T-helper 2 cell treated with Interferon-gamma antibody and Interleukin-4, amounts not matched to agents 100 ng/mL and 5 ng/mL, for 36 hours (primary cell): ENCODE measurements at regions not wholly inside any gene's neighbourhood (a gene's known extent, or its start where the extent isn't known, plus 50 kb on each side); places are given as distances from the start of the nearest gene placed in this dataset.

Source experiments
- intact Hi-C: fragments of 100-400 bp; cut with micrococcal nuclease; formaldehyde crosslinking; loops from one replicate; pipeline ENCODE4 v1.15.1; 2023

DNA sequence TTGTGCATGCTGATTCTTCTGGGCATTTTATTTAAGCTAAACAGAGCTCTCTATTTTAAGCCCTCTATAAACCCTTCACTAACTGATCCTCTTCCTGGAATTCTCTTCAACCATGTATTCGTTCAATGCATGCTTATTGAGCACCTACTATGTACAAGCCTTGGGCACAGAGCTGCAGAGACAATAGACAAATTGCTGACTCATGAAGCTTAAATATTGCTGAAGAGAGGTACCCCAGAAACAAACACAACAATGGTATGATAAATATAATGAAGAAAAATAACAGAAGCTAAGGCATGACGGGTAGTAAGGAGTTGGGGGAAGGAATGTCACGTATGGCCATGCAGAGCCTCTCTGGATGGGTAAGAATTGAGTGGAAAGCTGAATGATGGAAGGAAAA, 222.2 kb downstream of the PPARGC1A start:
- intact Hi-C loops, result no loop called here

DNA sequence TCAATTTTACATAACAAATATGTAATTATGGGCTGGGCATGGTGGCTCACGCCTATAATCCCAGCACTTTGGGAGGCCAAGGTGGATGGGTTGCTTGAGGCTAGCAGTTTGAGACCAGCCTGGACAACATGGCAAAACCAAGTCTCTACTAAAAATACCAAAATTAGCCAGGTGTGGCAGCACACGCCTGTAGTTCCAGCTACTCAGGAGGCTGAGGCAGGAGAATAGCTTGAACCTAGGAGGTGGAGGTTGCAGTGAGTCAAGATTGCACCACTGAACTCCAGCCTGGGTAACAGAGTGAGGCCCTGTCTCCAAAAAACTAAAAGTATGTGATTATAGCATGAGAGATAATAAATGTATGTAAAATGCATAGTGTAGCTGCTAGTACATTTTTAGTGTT, 229.0 kb downstream of the PPARGC1A start:
- intact Hi-C loops, result no loop called here

DNA sequence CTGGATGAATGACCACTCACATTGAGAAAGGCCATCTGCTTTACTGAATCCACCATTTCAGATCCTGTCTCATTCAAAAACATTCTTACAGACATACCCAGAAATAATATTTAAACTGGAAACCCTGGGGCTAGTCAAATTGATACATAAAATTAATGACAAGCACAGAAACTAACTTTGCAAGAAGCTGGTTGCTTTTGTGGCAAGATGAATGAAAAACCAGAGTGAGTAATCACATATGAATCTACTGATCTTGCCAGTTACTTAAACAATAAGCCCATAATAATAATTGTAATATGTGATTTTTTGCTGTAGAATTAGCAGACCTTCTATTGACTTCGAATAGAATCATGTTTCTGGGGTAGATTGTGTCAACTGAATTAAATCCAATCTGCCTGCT, 235.1 kb downstream of the PPARGC1A start:
- intact Hi-C loops, result no loop called here

DNA sequence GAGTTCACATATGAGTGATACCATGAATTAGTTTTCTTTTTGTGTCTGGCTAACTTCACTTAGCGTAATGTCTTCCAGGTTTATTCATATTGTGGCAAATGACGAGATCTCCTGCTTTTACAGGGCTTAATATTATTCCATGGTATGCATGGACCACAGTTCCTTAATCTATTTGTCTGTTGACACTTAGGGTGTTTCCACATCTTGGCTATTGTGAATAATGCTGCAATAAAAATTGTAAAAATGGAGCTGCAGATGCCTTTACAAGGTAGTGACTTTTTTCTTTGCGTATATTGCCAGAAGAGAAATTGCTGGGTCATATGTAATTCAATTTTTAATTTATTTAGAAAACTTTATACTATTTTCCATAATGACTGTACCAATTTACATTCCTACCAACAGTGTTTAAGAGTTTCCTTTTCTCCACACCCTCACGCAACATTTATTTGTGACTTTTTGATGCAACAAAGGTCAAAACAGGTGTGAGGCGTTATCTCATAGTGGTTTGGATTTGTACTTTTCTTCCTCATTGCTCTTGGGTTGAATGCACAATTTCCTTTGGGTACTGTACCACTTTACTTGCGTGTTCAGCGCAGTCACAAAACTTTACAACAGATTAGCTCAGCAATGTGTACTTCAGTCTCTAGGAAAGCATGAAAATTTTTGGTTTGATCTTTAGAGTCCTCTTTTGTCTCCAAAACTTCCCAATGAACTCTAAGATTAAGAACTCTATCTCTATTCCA, 240.8 kb downstream of the PPARGC1A start:
- intact Hi-C loops, result no loop called here

DNA sequence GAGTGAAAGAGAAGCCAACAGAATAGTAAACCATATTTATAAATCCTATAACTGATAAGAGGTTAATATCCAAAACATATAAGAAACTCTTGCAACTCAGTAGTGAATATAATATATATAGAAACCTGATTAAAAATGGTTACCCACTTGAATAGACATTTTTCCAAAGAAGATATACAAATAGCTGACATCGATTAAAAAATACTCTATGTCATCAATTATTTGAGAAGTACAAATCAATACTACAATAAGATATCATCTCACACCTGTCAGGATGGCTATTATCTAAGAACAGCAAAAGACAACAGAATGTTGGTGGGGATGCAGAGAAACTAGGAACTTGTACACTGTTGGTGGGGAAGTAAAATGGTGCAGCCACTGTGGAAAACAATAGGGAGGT, 254.4 kb downstream of the PPARGC1A start:
- intact Hi-C loops, result no loop called here

DNA sequence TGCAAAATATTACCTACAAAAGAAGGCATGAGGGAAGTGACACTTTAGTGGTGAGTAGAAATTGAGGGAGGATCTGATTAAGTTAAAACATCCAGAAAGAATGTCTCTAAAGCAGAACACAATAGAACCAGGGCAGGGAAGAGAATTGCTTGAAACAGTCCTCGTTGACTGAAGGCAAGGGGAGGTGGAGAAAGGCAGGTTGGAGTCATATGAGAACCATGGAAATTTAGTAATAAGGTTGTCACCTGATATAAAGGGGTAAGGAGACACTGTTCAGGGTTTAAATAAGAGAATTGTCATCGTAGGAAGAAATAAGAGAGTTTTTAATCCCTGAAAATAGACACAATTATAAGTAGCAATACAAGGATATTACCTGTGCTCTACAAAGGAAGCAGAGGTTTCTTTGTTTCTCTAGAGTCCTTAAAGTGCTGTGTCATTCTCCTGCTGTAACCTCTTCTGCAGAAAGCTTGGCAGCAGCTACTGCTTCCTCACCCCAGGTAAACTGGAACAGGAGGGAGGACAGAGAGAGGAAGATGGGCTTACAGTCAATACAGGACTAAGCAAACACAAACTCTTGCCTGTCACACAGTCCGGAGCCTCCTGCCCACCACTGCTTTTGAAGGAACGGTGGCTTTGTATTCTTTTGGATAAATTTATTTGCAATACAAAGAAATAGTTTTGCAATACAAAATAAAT, 258.4 kb downstream of the PPARGC1A start:
- intact Hi-C loops, result no loop called here

DNA sequence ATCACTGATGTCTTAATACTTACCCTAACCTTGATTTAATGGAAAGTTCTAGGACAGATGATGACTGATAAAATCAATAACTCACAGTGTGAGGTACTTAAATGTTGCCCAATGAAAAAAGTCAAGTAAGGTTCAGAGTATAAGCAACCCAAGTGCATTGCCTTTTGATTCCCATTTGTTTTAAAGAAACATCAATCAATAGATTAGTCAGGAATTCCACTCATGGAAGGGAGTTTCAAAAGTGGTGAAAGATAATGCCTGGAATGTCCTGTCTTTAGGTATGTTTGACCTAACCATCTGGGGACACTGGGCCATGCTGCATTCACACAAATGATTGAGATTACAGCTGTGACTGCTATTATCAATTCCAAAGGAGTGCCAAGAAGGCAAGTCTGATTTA, 259.7 kb downstream of the PPARGC1A start:
- intact Hi-C loops, result no loop called here

DNA sequence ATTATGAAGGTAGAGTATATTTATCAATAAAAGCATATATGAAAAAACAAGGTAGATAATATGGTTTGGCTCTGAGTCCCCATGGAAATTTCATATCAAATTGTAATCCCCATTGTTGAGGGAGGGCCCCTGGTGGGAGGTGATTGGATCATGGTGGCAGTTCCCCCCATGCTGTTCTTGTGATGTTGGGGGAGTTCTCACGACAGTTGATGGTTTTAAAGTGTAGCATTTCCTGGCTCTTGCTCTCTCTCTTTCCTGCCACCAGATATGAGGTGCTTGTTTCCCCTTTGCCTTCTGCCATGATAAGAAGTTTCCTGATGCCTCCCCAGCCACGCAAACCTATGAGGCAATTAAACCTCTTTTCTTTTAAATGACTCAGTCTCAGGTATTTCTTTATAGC, 260.4 kb downstream of the PPARGC1A start:
- intact Hi-C loops, result no loop called here

DNA sequence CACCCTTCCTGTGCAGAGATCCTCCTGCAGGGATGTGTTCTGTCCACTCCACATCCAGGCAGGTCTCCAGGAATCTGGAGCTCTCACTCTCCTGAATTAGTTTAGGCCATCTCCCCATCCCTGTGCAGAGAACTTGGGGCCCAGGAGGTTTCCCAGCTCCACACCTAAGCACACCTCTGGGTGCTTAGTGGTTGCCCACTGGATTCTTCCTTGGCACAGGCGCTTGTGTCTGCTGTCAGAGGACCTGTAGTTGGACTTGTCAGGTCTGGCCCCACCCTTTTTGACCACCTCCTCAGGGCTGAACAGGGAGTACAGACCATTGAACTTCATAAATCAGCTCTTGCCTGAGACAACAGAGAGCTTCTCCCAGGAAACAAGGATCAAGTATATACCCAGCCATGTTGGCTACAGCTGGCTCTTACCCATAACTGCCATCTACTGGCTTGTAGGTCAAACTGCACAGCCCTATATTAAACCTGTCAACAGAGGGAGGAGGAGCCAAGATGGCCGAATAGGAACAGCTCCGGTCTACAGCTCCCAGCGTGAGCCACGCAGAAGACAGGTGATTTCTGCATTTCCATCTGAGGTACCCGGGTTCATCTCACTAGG, 275.5 kb downstream of the PPARGC1A start:
- intact Hi-C loops, result loop anchor here (5.0 kb wide), 1 partner anchor 477 kb away; no protein-coding TSS in a partner anchor

- intact Hi-C loops, result loop anchor here (5.0 kb wide), 1 partner anchor 476 kb away; no protein-coding TSS in a partner anchor
Measured at GRCh38 chr4:23613782-23614181, 276.1 kb downstream of the PPARGC1A start.

- intact Hi-C loops, result no loop called here
Measured at GRCh38 chr4:23602720-23603119, 287.1 kb downstream of the PPARGC1A start.

DNA sequence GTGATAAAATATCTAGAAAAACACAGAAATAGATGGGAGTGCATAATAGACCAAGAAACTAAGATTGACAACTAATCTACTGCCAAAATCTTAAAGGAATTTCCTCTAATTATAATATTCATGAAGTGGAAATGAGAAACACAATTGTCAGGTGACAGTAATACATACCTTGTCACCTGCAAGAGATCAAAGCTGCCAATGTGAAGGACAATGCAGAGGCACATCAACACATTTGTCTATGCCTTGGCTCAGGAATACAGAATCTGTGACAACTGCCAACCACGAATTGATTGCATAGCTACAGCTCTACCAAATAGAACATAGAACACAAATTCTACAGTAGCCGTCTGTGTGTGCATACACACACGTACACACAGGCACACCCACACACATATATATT, 295.7 kb downstream of the PPARGC1A start:
- intact Hi-C loops, result no loop called here

DNA sequence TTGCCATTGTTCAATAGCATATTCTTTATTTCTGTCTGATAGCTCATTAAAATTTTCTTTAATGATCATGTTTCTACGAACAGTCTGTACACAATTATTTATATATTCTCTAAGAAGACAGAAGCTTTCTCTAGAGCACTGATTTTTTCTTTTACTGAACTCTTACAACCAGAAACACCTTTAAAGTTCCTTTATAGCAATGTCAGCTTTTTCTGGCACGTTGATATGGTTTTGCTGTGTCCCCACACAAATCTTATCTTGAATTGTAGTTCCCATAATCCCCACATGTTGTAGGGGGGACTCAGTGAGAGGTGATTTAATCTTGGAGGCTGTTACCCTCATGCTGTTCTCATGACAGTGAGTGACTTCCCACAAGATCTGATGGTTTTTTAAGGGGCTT, 299.4 kb downstream of the PPARGC1A start:
- intact Hi-C loops, result no loop called here

DNA sequence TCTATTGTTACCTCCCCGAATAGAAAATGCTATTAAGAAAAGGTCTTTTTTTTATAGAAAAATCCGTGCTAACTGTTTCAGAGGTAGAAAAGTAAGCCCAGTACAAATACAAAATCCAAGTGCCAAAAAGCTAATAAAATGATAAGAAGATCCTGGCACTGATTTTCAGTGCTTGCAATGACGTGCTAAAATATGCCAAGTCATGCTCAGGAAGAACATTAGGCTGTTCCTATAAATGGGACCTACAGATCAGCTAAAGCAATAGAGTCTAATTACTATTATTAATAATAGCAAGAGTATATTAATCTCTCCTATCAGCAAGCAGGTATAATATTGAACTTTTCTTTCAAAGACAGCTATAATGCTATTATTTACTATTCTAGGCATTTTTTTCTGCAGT, 305.8 kb downstream of the PPARGC1A start:
- intact Hi-C loops, result no loop called here

DNA sequence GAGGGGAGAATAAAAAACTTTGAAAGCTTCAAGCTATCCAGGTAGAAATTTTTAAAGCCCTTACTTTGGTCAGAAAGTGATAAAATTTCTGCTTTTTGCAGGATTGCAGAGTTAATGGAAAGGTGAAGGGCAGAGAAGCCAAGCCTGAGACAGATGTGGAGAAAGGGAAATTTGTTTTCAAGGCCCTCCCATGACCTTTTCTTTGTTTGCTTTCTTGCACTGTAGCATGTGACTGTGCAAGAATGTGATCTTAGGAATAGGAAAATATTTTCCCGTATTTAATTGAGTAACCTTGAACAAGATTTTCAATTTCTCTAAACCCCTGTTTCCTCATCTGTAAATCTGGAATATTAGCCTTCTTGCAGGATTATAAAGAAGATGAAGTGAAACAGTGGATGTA, 307.2 kb downstream of the PPARGC1A start:
- intact Hi-C loops, result no loop called here

DNA sequence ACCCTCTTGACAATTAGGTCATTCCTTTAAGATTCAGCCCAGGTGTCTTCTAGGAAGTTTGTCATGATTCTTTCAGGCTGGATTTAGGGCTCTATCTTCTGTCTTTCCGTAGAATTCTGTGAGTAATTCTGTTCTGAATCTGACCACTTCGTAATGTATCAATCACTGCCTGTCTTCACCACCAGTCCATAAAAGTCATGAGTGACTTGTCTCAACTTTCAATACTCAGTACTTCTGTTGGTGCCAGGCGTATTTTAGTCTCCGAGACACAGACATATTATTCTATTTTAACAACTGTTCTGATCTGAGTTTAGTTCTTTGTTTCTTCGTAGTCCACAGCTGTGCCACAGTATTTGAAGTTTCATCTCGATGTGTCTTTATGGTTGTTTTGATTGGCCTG, 310.7 kb downstream of the PPARGC1A start:
- intact Hi-C loops, result no loop called here

- intact Hi-C loops, result no loop called here
Measured at GRCh38 chr4:23577398-23577797, 312.4 kb downstream of the PPARGC1A start.

DNA sequence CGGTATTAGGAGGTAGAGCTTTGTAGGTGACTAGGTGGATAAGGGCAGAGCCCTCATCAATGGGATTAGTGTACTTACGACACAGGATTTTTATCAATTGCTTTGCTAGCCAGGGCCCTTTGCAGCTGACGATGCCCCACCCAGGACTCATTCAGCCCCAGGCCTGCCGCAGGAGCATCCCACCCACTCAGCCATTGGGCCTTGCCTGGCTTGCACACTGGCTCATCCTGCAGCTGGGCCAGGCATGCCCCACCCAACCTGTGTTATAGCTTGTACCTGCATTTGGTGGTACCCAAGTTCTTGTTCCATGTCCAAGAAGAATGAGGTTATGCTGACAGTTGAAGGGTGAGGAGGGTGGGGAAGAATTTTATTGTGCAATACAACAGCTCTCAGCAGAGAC, 317.5 kb downstream of the PPARGC1A start:
- intact Hi-C loops, result no loop called here

- intact Hi-C loops, result no loop called here
Measured at GRCh38 chr4:23567338-23567737, 322.5 kb downstream of the PPARGC1A start.

DNA sequence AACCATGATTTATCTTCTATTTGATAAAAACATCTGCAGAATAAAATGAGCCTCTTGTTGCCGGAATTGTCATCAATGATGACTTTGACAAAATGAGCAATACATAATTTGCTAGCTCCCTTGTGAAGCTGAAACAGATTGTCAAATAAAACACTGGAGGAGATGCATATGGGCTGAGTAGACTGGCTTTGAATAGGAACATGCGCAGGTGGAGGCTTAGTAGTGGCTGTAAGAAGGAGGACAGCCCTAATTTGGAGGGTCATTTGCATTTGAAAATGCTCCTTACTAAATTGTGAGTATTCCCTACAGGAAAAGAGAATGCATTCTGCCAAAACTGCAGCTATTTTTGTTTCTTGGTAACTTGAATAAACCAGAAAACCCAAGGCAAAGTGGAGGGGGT, 329.1 kb downstream of the PPARGC1A start:
- intact Hi-C loops, result no loop called here

DNA sequence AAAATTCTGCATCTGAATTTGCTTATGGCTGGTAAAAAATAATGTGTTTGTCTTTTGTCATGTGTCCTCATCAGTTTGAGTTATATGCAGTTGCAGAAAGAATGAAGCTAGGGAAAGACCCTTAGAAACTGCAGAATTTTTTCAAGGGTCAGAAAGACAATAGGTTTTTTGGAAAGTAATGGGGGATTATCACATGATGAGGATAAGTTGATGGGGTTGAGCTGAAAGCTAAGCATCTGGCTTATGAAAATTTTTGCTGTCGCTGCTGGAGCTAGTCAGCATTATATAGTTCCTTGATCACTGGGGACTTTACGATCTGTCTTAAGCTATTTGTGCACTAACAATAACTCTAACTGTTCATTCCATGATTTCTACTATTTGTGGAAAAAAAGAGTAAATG, 331.7 kb downstream of the PPARGC1A start:
- intact Hi-C loops, result no loop called here

DNA sequence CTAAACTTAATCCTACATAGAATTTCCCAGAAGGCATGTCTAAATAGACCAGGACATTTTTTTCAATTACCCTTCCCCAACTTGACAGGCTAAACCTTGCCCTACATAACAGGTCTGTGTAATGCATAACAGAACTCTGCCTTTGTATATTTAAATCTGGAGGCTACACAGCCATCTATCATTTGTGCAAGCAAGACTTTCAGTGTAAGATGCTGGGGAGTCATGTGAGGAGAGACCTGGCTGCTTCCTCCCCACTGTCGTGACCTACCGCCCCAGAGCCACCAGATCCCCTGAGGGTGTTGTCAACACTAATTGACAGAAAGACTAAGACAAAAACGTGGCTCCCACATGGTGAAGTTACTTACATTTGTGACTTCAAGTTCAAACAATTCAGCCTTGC, 342.2 kb downstream of the PPARGC1A start:
- intact Hi-C loops, result no loop called here

DNA sequence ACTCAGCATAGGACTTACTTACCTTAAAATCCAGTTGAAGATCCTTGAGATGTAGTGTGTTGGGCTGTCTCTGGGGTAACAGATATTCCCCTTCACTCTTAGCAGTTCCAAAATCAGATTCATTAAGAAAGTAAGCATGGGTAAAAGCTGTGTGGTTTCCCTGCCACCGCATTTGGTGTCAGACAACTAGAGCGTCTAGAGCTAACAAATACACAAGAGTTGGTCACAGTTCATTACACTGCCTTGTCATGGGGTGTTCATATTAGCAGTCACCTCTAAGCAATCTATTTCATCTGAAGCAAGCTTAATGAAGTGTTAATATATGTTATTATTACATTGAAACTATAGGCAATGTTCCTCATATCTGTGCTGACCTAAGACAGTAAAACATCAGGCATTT, 342.8 kb downstream of the PPARGC1A start:
- intact Hi-C loops, result no loop called here
